HG03432 (cell line): ENCODE measurements at regions not wholly inside any gene's neighbourhood (a gene's known extent, or its start where the extent isn't known, plus 50 kb on each side); places are given as distances from the start of the nearest gene placed in this dataset.
"Not testable (repeated sequence)": the region's sequence is repeated elsewhere in the genome, so short reads cannot be mapped to it uniquely, and the experiment has no call there.

Experiments used
- ATAC-seq: cut with Tn5 transposase; IDR thresholded peaks from one replicate; pipeline ENCODE4 v1.9.1; 2021; ENCODE audit warnings: mild to moderate bottlenecking, moderate library complexity; ENCODE audit not compliant: unreplicated experiment

GRCh38 chr1:228796945-228797344 lies 61.7 kb downstream of the RHOU start:
- not testable (repeated sequence) for ATAC-seq

GRCh38 chr1:228798035-228798434 lies 62.8 kb downstream of the RHOU start:
- no peak for ATAC-seq

GRCh38 chr1:228798548-228798947 lies 63.3 kb downstream of the RHOU start:
- ATAC-seq = no peak

- ATAC-seq = no peak
Measured at GRCh38 chr1:228799924-228800323, 64.6 kb downstream of the RHOU start.

GRCh38 chr1:228801068-228801467 lies 65.8 kb downstream of the RHOU start:
- ATAC-seq = no peak

GRCh38 chr1:228802386-228803220 lies 67.3 kb downstream of the RHOU start:
- no peak for ATAC-seq

GRCh38 chr1:228803421-228803820 lies 68.1 kb downstream of the RHOU start:
- no peak for ATAC-seq

- no peak for ATAC-seq
Measured at GRCh38 chr1:228804173-228804572, 68.9 kb downstream of the RHOU start.

GRCh38 chr1:228804640-228805413 lies 69.5 kb downstream of the RHOU start:
- no peak for ATAC-seq

GRCh38 chr1:228807904-228808605 lies 72.8 kb downstream of the RHOU start:
- ATAC-seq = no peak

- ATAC-seq = no peak
Measured at GRCh38 chr1:228809621-228810394, 74.5 kb downstream of the RHOU start.

GRCh38 chr1:228810395-228810758 lies 75.1 kb downstream of the RHOU start:
- ATAC-seq = no peak

GRCh38 chr1:228810878-228811711 lies 75.8 kb downstream of the RHOU start:
- peak; percentile 52 for ATAC-seq

GRCh38 chr1:228811712-228812305 lies 76.5 kb downstream of the RHOU start:
- ATAC-seq = no peak

GRCh38 chr1:228812961-228813360 lies 77.7 kb downstream of the RHOU start:
- no peak for ATAC-seq

- no peak for ATAC-seq
Measured at GRCh38 chr1:228814176-228814575, 78.9 kb downstream of the RHOU start.

GRCh38 chr1:228818296-228818695 lies 83.0 kb downstream of the RHOU start:
- no peak for ATAC-seq

GRCh38 chr1:228818928-228819630 lies 83.8 kb downstream of the RHOU start:
- ATAC-seq = no peak

GRCh38 chr1:228821252-228821651 lies 86.0 kb downstream of the RHOU start:
- no peak for ATAC-seq
